MCF 10A (cell line): ENCODE measurements at regions not wholly inside any gene's neighbourhood (a gene's known extent, or its start where the extent isn't known, plus 50 kb on each side); places are given as distances from the start of the nearest gene placed in this dataset.

Source experiments
- BruUV-seq: library from RNA; stranded (reverse); fragments of 400-500 nt; replicated peaks from 2 replicates; lab custom pipeline; 2021; lab: Mats Ljungman, UMichigan
- CTCF ChIA-PET: fragments of 300-600 bp; sonication (Branson Sonifier 250); formaldehyde crosslinking; extraction: SDS; loops from one replicate; lab custom pipeline; 2021; ENCODE audit warnings: antibody characterized with exemption, inconsistent platforms; lab: Yijun Ruan, JAX
- POLR2A ChIA-PET: fragments of 300-600, 350-650 bp; sonication (Branson Sonifier 250); formaldehyde crosslinking; extraction: SDS; loops from one replicate; lab custom pipeline; 2020; ENCODE audit warnings: antibody characterized with exemption, inconsistent platforms; lab: Yijun Ruan, JAX
- DNase-seq: peaks from one replicate; pipeline ENCODE4 v3.0.0-alpha.2; 2018; ENCODE audit not compliant: unreplicated experiment
- H3K27ac Mint-ChIP-seq: one replicate; pipeline ENCODE4 v1.8.0; 2022; ENCODE audit warnings: mild to moderate bottlenecking, low read depth, mixed read lengths; ENCODE audit not compliant: unreplicated experiment
- H3K27me3 Mint-ChIP-seq: one replicate; pipeline ENCODE4 v1.8.0; 2022; ENCODE audit warnings: mixed read lengths; ENCODE audit not compliant: insufficient read depth, unreplicated experiment
- H3K36me3 Mint-ChIP-seq: one replicate; pipeline ENCODE4 v1.8.0; 2022; ENCODE audit warnings: mild to moderate bottlenecking, moderate library complexity, mixed read lengths; ENCODE audit not compliant: insufficient read depth, unreplicated experiment
- H3K4me1 Mint-ChIP-seq: one replicate; pipeline ENCODE4 v1.8.0; 2022; ENCODE audit warnings: mixed read lengths; ENCODE audit not compliant: insufficient read depth, unreplicated experiment
- H3K4me3 Mint-ChIP-seq: one replicate; pipeline ENCODE4 v1.8.0; 2022; ENCODE audit warnings: mild to moderate bottlenecking, moderate library complexity, mixed read lengths; ENCODE audit not compliant: unreplicated experiment
- H3K9me3 Mint-ChIP-seq: one replicate; pipeline ENCODE4 v1.8.0; 2022; ENCODE audit warnings: mixed read lengths; ENCODE audit not compliant: unreplicated experiment
- intact Hi-C: fragments of 100-400 bp; cut with micrococcal nuclease; formaldehyde crosslinking; loops from 2 replicates; pipeline ENCODE4 v1.14.1; 2022
- TF ChIP-seq, protein P1 (sequence below): fragments of 200-600 bp; IDR thresholded peaks from one replicate; pipeline ENCODE4 v1.8.0; 2022; ENCODE audit warnings: antibody characterized with exemption, mild to moderate bottlenecking; ENCODE audit not compliant: unreplicated experiment

DNA sequence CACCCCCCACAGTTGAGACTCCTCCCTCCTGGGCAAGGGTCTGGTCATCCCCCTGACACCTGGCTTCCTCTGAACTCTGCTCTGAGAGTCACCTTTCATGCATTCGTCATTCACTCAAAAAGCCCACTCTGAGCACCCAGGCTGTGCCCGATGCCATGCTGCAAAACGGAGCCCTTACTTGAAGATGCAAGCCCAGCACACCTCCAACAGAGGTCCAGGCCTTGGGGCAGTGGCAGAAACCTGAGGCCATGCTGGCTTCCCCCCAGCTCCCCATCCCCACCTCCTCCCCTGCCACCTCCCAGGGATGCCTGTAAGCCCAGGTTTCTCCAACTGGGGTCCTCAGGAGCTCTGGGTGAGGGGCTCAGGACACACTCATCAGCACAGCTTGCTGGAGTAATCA is 67.7 kb upstream of the TNRC6C start:
- Mint-ChIP-seq H3K4me3 (no peak overlapping the region), H3K9me3 (no peaks in the 10 kb centered on the region), H3K27me3 (peaks cover 34% of the 10 kb centered on the region), H3K27ac (no peak overlapping the region), H3K36me3 (no peaks in the 10 kb centered on the region), H3K4me1 (peaks cover 18% of the 10 kb centered on the region)
- no TSS peak for BruUV-seq
- intact Hi-C loops, result no loop called here
- DNase-seq, result no peak
- CTCF ChIA-PET, result no interaction called here
- TF ChIP-seq, protein P1, sequence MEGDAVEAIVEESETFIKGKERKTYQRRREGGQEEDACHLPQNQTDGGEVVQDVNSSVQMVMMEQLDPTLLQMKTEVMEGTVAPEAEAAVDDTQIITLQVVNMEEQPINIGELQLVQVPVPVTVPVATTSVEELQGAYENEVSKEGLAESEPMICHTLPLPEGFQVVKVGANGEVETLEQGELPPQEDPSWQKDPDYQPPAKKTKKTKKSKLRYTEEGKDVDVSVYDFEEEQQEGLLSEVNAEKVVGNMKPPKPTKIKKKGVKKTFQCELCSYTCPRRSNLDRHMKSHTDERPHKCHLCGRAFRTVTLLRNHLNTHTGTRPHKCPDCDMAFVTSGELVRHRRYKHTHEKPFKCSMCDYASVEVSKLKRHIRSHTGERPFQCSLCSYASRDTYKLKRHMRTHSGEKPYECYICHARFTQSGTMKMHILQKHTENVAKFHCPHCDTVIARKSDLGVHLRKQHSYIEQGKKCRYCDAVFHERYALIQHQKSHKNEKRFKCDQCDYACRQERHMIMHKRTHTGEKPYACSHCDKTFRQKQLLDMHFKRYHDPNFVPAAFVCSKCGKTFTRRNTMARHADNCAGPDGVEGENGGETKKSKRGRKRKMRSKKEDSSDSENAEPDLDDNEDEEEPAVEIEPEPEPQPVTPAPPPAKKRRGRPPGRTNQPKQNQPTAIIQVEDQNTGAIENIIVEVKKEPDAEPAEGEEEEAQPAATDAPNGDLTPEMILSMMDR, result no peak
- POLR2A ChIA-PET, result no interaction called here

DNA sequence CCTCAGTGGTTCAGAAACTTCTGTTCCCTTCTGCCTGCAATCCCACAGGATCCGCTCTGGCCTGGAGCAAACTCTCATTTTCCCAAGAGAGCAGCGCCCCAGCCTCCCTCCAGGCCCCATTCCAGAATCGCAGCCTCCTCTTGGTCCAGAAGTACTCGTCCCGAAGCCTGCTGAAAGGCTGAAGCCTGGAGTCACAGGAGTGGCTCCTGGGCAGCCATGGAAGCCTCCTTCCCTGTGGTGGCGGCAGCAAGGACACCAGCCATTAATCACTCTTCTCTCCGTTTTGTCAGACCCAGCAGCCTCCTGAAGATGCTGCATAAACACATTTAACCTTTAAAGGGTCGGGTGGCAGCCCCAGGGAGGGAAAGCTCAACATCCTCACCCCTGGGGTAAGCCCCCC is 66.9 kb upstream of the TNRC6C start:
- intact Hi-C loops, result no loop called here
- ChIA-PET CTCF (no interaction called here), POLR2A (no interaction called here)
- peaks cover 12% of the 10 kb centered on the region for H3K4me1 Mint-ChIP-seq
- H3K9me3 Mint-ChIP-seq, result no peaks in the 10 kb centered on the region
- DNase-seq, result no peak
- no peak overlapping the region for H3K27ac Mint-ChIP-seq
- no peaks in the 10 kb centered on the region for H3K36me3 Mint-ChIP-seq
- no peak overlapping the region for H3K4me3 Mint-ChIP-seq
- peaks cover 35% of the 10 kb centered on the region for H3K27me3 Mint-ChIP-seq
- TF ChIP-seq, protein P1, result no peak
- no TSS peak for BruUV-seq

DNA sequence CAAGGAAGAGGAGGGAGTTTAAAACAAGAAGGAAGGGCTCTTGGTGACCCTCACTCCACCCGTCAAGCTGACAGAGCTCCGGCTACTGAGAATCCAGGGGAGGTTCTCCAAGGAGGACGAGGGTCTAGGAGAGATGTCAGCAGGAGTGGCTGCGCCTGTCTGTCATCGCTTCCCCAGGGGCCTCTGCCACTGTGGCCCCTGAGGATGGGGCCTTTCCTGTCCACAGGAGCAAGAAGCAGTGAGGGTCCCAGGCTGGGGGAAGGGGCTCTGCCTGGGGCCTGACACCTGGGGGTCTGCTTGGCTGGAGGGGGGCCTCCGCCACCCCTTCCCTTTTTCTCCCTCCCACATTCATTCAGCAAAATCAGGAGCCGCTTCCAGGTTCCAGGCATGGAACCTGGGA is 66.5 kb upstream of the TNRC6C start:
- POLR2A ChIA-PET, result no interaction called here

DNA sequence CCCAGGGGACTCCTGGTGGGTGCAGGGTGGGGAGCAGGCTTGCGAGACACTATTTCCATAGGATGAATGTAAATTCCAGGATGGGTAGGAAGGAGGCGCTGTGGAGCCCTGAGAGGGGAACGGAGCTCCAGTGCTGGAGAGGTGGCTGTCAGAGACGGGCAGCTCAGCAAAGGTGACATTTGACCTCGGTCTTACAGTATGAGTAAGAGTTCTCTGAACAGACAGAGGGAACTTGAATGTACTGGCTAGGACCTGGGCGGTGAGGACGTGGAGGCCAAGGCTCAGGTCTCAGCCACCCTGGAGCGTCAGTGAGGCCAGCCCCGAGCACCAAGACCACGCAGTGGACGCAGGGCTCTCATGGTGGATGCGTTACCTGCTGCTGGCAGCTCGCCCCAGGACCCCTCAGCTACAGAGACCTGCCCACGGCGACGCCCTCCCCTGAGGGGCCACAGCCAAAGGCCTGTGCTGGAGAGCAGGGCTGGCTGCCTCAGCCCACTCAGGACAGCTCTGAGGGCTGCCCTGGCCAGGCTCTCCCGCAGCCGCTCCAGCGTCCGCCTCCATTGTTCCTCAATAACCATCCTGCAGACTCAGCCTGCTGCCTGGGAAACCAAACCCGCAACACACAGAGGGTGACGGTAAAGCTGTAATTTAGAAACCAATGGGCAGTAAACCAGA is 65.9 kb upstream of the TNRC6C start:
- no peaks in the 10 kb centered on the region for H3K9me3 Mint-ChIP-seq
- peaks cover 45% of the 10 kb centered on the region for H3K27me3 Mint-ChIP-seq
- no peak for DNase-seq
- BruUV-seq, result no TSS peak
- peaks cover 2% of the 10 kb centered on the region for H3K4me1 Mint-ChIP-seq
- intact Hi-C loops, result no loop called here
- H3K27ac Mint-ChIP-seq, result no peak overlapping the region
- TF ChIP-seq, protein P1, result peak; percentile 30
- ChIA-PET CTCF (no interaction called here), POLR2A (no interaction called here)
- H3K36me3 Mint-ChIP-seq, result no peaks in the 10 kb centered on the region
- no peak overlapping the region for H3K4me3 Mint-ChIP-seq

More for the DNA sequence above, 66.5 kb upstream of the TNRC6C start:
- Mint-ChIP-seq H3K36me3 (no peaks in the 10 kb centered on the region), H3K27ac (no peak overlapping the region), H3K4me1 (peaks cover 8% of the 10 kb centered on the region), H3K27me3 (peaks cover 39% of the 10 kb centered on the region), H3K9me3 (no peaks in the 10 kb centered on the region), H3K4me3 (no peak overlapping the region)
- intact Hi-C loops, result no loop called here
- CTCF ChIA-PET, result no interaction called here
- DNase-seq, result no peak
- TF ChIP-seq, protein P1, result no peak
- BruUV-seq, result no TSS peak
